D721Med (cell line): ENCODE measurements at regions not wholly inside any gene's neighbourhood (a gene's known extent, or its start where the extent isn't known, plus 50 kb on each side); places are given as distances from the start of the nearest gene placed in this dataset.

ENCODE experiments used
- DNase-seq: peaks from one replicate; pipeline ENCODE4 v3.0.0; 2011; ENCODE audit warnings: low spot score; ENCODE audit not compliant: insufficient read length
- FAIRE-seq: peaks from 2 replicates; lab custom pipeline; 2011; peaks lifted over from hg19 to GRCh38; lab: Jason Lieb, UNC
- TF ChIP-seq, protein P1 (sequence below): IDR thresholded peaks from 2 replicates; pipeline ENCODE4 v1.5.1; 2012; ENCODE audit warnings: mild to moderate bottlenecking, control low read depth; ENCODE audit not compliant: insufficient read depth; ENCODE audit errors: missing control alignments

GRCh38 chr2:133674433-133675331 is 106.4 kb upstream of the NCKAP5 start:
- DNase-seq (no peak), FAIRE-seq (no peak)
- TF ChIP-seq, protein P1, sequence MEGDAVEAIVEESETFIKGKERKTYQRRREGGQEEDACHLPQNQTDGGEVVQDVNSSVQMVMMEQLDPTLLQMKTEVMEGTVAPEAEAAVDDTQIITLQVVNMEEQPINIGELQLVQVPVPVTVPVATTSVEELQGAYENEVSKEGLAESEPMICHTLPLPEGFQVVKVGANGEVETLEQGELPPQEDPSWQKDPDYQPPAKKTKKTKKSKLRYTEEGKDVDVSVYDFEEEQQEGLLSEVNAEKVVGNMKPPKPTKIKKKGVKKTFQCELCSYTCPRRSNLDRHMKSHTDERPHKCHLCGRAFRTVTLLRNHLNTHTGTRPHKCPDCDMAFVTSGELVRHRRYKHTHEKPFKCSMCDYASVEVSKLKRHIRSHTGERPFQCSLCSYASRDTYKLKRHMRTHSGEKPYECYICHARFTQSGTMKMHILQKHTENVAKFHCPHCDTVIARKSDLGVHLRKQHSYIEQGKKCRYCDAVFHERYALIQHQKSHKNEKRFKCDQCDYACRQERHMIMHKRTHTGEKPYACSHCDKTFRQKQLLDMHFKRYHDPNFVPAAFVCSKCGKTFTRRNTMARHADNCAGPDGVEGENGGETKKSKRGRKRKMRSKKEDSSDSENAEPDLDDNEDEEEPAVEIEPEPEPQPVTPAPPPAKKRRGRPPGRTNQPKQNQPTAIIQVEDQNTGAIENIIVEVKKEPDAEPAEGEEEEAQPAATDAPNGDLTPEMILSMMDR, result no peak

GRCh38 chr2:133676392-133677130 is 108.3 kb upstream of the NCKAP5 start:
- no peak for FAIRE-seq
- TF ChIP-seq, protein P1, result no peak

DNA sequence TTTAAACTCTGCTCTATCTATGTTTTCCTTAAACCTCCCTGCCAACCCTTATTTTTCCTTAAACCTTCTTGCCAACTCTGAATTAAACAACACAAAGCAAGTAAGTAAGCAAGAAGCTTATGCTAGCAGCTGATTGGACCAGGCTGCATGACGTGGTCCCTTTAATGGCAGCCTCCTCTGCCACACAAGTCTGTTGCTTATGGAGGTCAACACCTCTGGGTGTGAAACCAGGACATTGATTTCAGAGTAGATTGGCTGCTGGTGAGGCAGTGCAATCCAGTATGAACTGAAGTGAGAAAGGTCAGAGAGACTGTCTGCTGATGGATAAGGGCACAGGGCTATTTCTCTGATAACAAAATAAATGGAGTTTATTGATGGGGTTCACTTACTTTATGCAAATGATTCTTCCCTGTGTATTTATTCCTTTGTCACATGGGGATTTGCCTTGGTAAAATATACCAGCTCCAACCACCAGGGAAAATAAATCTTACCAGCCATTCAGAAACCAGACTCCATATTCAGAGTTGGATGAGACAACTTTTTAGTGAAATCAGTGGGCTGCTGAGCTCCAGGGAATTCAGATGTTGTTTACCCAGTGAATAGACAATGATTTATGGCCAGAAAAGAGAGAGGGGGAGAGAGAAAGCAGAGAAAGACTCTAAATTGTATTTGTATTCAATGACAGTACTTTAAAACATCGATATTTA is 112.2 kb upstream of the NCKAP5 start:
- TF ChIP-seq, protein P1, result no peak
- no peak for DNase-seq
- no peak for FAIRE-seq

More at GRCh38 chr2:133676392-133677130, 108.3 kb upstream of the NCKAP5 start:
- no peak for DNase-seq

- FAIRE-seq (no peak), DNase-seq (no peak)
- TF ChIP-seq, protein P1, result no peak
These were observed 114.1 kb upstream of the NCKAP5 start for GRCh38 chr2:133682347-133682746.

GRCh38 chr2:133682906-133683305 is 114.6 kb upstream of the NCKAP5 start:
- DNase-seq (no peak), FAIRE-seq (no peak)
- TF ChIP-seq, protein P1, result no peak

DNA sequence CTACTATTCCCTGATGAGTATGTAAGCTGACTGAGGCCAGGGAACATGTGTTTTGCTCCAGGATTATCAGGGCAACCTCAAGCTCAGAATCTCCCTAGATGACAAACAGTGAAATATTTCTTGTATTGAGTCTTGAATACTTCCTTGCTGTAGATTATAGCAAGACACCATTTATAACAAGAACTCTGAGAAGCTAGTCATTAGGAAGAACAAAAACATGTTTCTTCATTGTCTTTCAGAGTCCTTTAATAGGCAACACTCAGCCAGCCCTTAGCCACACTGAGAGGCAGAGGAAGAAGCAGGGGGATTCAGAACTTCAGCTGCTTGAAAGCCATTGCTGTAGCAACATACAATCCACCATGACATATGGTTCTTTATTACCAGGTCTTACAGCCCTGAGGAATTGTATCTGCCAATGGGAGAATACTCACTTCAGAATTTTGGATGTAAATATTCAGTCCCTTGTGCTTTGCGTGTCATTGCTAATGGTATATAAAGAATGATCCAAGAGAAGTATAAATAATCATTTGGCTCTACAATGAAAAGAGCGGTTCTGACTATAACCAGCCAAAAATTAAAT is 117.5 kb upstream of the NCKAP5 start:
- DNase-seq (no peak), FAIRE-seq (no peak)
- TF ChIP-seq, protein P1, result no peak
